ENCODE measurements at regions not wholly inside any gene's neighbourhood (a gene's known extent, or its start where the extent isn't known, plus 50 kb on each side); places are given as distances from the start of the nearest gene placed in this dataset.

GRCh38 chr5:173512637-173513435 is 103.6 kb downstream of the BOD1 start:
- H3K9me3 ChIP-seq: no peaks in the 10 kb centered on the region
- no peak overlapping the region for H3K27ac ChIP-seq
- TF ChIP-seq CTCF (IDR thresholded peaks at IDR 0.05) (no peak), POLR2A (IDR thresholded peaks at IDR 0.05) (no peak)
- no peaks in the 10 kb centered on the region for H3K36me3 ChIP-seq
- intact Hi-C loops (cut with DNase I; ENCODE audit: low total_unique reads): no loop called here
- H3K4me3 ChIP-seq: no peak overlapping the region
- no peaks in the 10 kb centered on the region for H3K27me3 ChIP-seq
- no peak for DNase-seq
- H3K4me1 ChIP-seq: no peaks in the 10 kb centered on the region

GRCh38 chr5:173509060-173509459 is 107.4 kb downstream of the BOD1 start:
- no peak for TF ChIP-seq CTCF (IDR thresholded peaks at IDR 0.05)
- TF ChIP-seq POLR2A (IDR thresholded peaks at IDR 0.05): no peak
- Histone ChIP-seq H3K36me3 (no peaks in the 10 kb centered on the region), H3K27me3 (no peaks in the 10 kb centered on the region), H3K9me3 (no peaks in the 10 kb centered on the region), H3K27ac (no peak overlapping the region), H3K4me1 (no peaks in the 10 kb centered on the region), H3K4me3 (no peak overlapping the region)
- no peak for DNase-seq
- intact Hi-C loops (cut with DNase I; ENCODE audit: low total_unique reads): no loop called here

- TF ChIP-seq POLR2A (IDR thresholded peaks at IDR 0.05) (no peak), CTCF (IDR thresholded peaks at IDR 0.05) (no peak)
- Histone ChIP-seq H3K4me1 (no peaks in the 10 kb centered on the region), H3K27ac (no peak overlapping the region), H3K27me3 (no peaks in the 10 kb centered on the region), H3K36me3 (no peaks in the 10 kb centered on the region), H3K4me3 (no peak overlapping the region), H3K9me3 (no peaks in the 10 kb centered on the region)
- no peak for DNase-seq
- intact Hi-C loops (cut with DNase I; ENCODE audit: low total_unique reads): no loop called here
These were observed 109.3 kb downstream of the BOD1 start for GRCh38 chr5:173507171-173507570.

- intact Hi-C loops (cut with DNase I; ENCODE audit: low total_unique reads): no loop called here
- no peaks in the 10 kb centered on the region for H3K9me3 ChIP-seq
These were observed 110.8 kb downstream of the BOD1 start for GRCh38 chr5:173505634-173506033.

More at GRCh38 chr5:173505634-173506033, 110.8 kb downstream of the BOD1 start:
- Histone ChIP-seq H3K36me3 (no peaks in the 10 kb centered on the region), H3K27me3 (no peaks in the 10 kb centered on the region), H3K4me3 (no peak overlapping the region), H3K4me1 (no peaks in the 10 kb centered on the region), H3K27ac (no peak overlapping the region)
- no peak for DNase-seq
- TF ChIP-seq POLR2A (IDR thresholded peaks at IDR 0.05) (no peak), CTCF (IDR thresholded peaks at IDR 0.05) (no peak)
